OCI-LY7 (cell line): ENCODE measurements at regions not wholly inside any gene's neighbourhood (a gene's known extent, or its start where the extent isn't known, plus 50 kb on each side); places are given as distances from the start of the nearest gene placed in this dataset.
"Not testable (repeated sequence)": the region's sequence is repeated elsewhere in the genome, so short reads cannot be mapped to it uniquely, and the experiment has no call there.

Experiments
- BruUV-seq: library from RNA; stranded (reverse); fragments of 400-500 nt; replicated peaks from 2 replicates; lab custom pipeline; 2021; lab: Mats Ljungman, UMichigan
- CTCF ChIA-PET: fragments of 300-600 bp; sonication (Branson Sonifier 250); formaldehyde crosslinking; loops from one replicate; lab custom pipeline; 2022; ENCODE audit warnings: antibody characterized with exemption; ENCODE audit not compliant: unreplicated experiment; lab: Charles Lee
- POLR2A ChIA-PET: fragments of 300-600 bp; sonication (Branson Sonifier 250); formaldehyde crosslinking; loops from one replicate; lab custom pipeline; 2022; ENCODE audit warnings: antibody characterized with exemption; lab: Charles Lee
- DNase-seq: peaks from one replicate; pipeline ENCODE4 v3.0.0-alpha.2; 2015; ENCODE audit warnings: low spot score
- H2AFZ ChIP-seq: fragments of 200-600 bp; sonication (generic), shearing (Covaris generic); 2 replicates; pipeline ENCODE4 v1.6.1; 2014; ENCODE audit warnings: mild to moderate bottlenecking, antibody characterized with exemption, low read length, moderate library complexity
- H3K27ac ChIP-seq: fragments of 200-600 bp; sonication (generic); 2 replicates; pipeline ENCODE4 v1.5.1; 2014; ENCODE audit warnings: mixed run types, low read depth, mild to moderate bottlenecking, moderate library complexity, low read length, inconsistent platforms; ENCODE audit not compliant: poor library complexity, severe bottlenecking
- H3K36me3 ChIP-seq: fragments of 200-600 bp; sonication (generic); 2 replicates; pipeline ENCODE4 v1.6.1; 2014; ENCODE audit warnings: mild to moderate bottlenecking, antibody characterized with exemption, low read length, moderate library complexity, mixed read lengths; ENCODE audit not compliant: insufficient read depth
- H3K4me1 ChIP-seq: fragments of 200-600 bp; sonication (generic); 2 replicates; pipeline ENCODE4 v1.5.1; 2014; ENCODE audit warnings: mild to moderate bottlenecking, low read length; ENCODE audit not compliant: insufficient read depth, poor library complexity, severe bottlenecking
- H3K4me2 ChIP-seq: fragments of 200-600 bp; sonication (generic); 2 replicates; pipeline ENCODE4 v1.6.1; 2014; ENCODE audit warnings: mild to moderate bottlenecking, low read length
- H3K4me3 ChIP-seq: fragments of 200-600 bp; sonication (generic); 2 replicates; pipeline ENCODE4 v1.5.1; 2014; ENCODE audit warnings: mild to moderate bottlenecking, low read depth, low read length; ENCODE audit not compliant: poor library complexity, severe bottlenecking
- H3K79me2 ChIP-seq: fragments of 200-600 bp; sonication (generic); 2 replicates; pipeline ENCODE4 v1.6.1; 2016; ENCODE audit warnings: low read depth, mild to moderate bottlenecking, low read length, moderate library complexity, mixed read lengths; ENCODE audit not compliant: insufficient read depth
- H3K9me2 ChIP-seq: fragments of 200-600 bp; sonication (generic); 2 replicates; pipeline ENCODE4 v1.6.1; 2016; ENCODE audit warnings: mild to moderate bottlenecking, low read length, mixed read lengths; ENCODE audit not compliant: insufficient read depth
- H3K9me3 ChIP-seq: fragments of 200-600 bp; sonication (generic); 2 replicates; pipeline ENCODE4 v1.6.1; 2014; ENCODE audit warnings: mild to moderate bottlenecking, mixed run types, low read length, mixed read lengths
- H4K20me1 ChIP-seq: fragments of 200-600 bp; sonication (generic); 2 replicates; pipeline ENCODE4 v1.6.1; 2014; ENCODE audit warnings: mild to moderate bottlenecking, antibody characterized with exemption, low read length, moderate library complexity, mixed read lengths; ENCODE audit not compliant: insufficient read depth
- CTCF ChIP-seq: fragments of 200-600 bp; sonication (generic); conservative IDR thresholded peaks from 2 replicates; pipeline ENCODE4 v1.5.1; 2014; ENCODE audit warnings: mild to moderate bottlenecking, antibody characterized with exemption, low read length, moderate library complexity, mixed read lengths
- EZH2phosphoT487 ChIP-seq: fragments of 200-600 bp; sonication (generic); IDR thresholded peaks from 2 replicates; pipeline ENCODE4 v1.6.1; 2018; ENCODE audit warnings: low read depth, borderline replicate concordance, mild to moderate bottlenecking, mixed run types, antibody characterized with exemption, low read length, moderate library complexity, mixed read lengths
- intact Hi-C: fragments of 100-400 bp; cut with micrococcal nuclease; formaldehyde crosslinking; loops from one replicate; pipeline ENCODE4 v1.10.0; 2022; ENCODE audit not compliant: unreplicated experiment

DNA sequence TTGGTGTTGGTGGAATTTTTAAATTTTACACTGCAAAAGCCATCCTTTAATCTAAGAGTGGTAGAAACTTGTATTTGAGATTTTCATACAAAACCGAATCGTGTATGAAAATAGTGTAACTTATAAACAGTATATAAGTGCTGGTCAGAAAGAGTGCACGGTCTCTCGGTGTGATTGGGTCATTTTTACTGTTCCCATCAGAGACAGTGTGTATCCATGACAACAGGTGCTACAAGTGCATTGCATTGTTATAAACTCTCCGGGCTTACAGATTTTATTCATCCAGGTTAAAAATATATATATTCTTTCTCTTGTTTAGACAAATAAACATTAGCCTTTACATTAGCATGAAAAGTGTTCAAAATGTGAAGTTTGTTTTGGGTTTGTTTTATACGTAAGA is 721.9 kb downstream of the METTL4 start:
- Histone ChIP-seq H3K36me3 (no peaks in the 10 kb centered on the region), H3K27ac (no peak overlapping the region), H3K4me2 (no peak overlapping the region), H3K4me3 (no peak overlapping the region), H3K9me3 (no peaks in the 10 kb centered on the region), H3K4me1 (no peaks in the 10 kb centered on the region), H2AFZ (no peak overlapping the region), H3K9me2 (no peaks in the 10 kb centered on the region), H4K20me1 (no peaks in the 10 kb centered on the region), H3K79me2 (no peaks in the 10 kb centered on the region)
- BruUV-seq: no TSS peak
- CTCF ChIA-PET: no interaction called here
- POLR2A ChIA-PET: no interaction called here
- TF ChIP-seq EZH2phosphoT487: no peak
- no peak for TF ChIP-seq CTCF
- intact Hi-C loops: no loop called here
- DNase-seq: no peak

- intact Hi-C loops, DNase-seq: not testable (repeated sequence)
Measured at GRCh38 chr18:1857281-1857680, 714.0 kb downstream of the METTL4 start.

DNA sequence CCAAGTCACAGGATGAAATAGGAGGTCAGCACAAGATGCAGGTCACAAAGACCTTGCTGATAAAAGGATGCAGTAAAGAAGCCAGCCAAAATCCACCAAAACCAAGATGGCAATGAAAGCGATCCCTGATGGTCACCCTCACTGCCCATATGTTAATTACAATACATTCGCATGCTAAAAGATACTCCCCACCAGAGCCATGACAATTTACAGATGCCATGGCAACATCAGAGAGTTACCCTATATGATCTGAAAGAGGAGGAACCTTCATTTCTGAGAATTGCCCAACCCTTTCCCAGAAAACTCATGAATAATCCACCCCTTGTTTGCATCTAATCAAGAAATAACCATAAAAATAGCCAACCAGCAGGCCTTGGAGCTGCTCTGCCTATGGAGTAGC is 709.8 kb downstream of the METTL4 start:
- BruUV-seq: no TSS peak
- Histone ChIP-seq H2AFZ (no peak overlapping the region), H3K36me3 (no peaks in the 10 kb centered on the region), H3K79me2 (no peaks in the 10 kb centered on the region), H3K9me2 (no peaks in the 10 kb centered on the region), H4K20me1 (no peaks in the 10 kb centered on the region), H3K27ac (no peak overlapping the region), H3K4me2 (no peak overlapping the region), H3K9me3 (no peaks in the 10 kb centered on the region), H3K4me3 (no peak overlapping the region), H3K4me1 (no peaks in the 10 kb centered on the region)
- DNase-seq: no peak
- intact Hi-C loops: no loop called here
- ChIA-PET CTCF (no interaction called here), POLR2A (no interaction called here)
- TF ChIP-seq EZH2phosphoT487 (no peak), CTCF (no peak)

More at GRCh38 chr18:1857281-1857680, 714.0 kb downstream of the METTL4 start:
- H2AFZ ChIP-seq, H4K20me1 ChIP-seq, H3K4me3 ChIP-seq, H3K4me1 ChIP-seq, H3K36me3 ChIP-seq, H3K9me2 ChIP-seq, H3K27ac ChIP-seq, CTCF ChIA-PET, POLR2A ChIA-PET, H3K4me2 ChIP-seq, BruUV-seq, H3K79me2 ChIP-seq, H3K9me3 ChIP-seq: not testable (repeated sequence)
